Peyer's patch (tissue), 4 donors: ENCODE measurements at regions not wholly inside any gene's neighbourhood (a gene's known extent, or its start where the extent isn't known, plus 50 kb on each side); places are given as distances from the start of the nearest gene placed in this dataset.

Experiments
- CTCF ChIP-seq, 6 experiments: fragments of 450-650 bp in 4 of 6; fragments of 200-600 bp in 2 of 6; sonication (generic) in 1 of 6; IDR thresholded peaks; one replicate each; pipeline ENCODE4 v1.5.1; 2017 to 2019; ENCODE audit warnings: antibody characterized with exemption in 6 of 6, mild to moderate bottlenecking in 3 of 6, moderate library complexity in 1 of 6
- POLR2A ChIP-seq, 2 donors: fragments of 450-650 bp; IDR thresholded peaks; one replicate each; pipeline ENCODE4 v1.5.1; 2017; ENCODE audit warnings: antibody characterized with exemption in 2 of 2, mild to moderate bottlenecking in 2 of 2, moderate library complexity in 2 of 2

GRCh38 chr5:97735209-97735608 lies 552.2 kb upstream of the RIOK2 start:
- TF ChIP-seq POLR2A (IDR thresholded peaks at IDR 0.05) (no peak), CTCF (IDR thresholded peaks at IDR 0.05) (no peak)
